K562 (cell line): ENCODE measurements at regions not wholly inside any gene's neighbourhood (a gene's known extent, or its start where the extent isn't known, plus 50 kb on each side); places are given as distances from the start of the nearest gene placed in this dataset.

Experiments used
- BRD4 ChIP-seq: fragments of 200-600 bp; sonication (generic); IDR thresholded peaks from 2 replicates; pipeline ENCODE4 v1.6.1; 2017; ENCODE audit warnings: inconsistent platforms
- CBX5 ChIP-seq: IDR thresholded peaks from 2 replicates; pipeline ENCODE4 v1.6.1; 2014; ENCODE audit warnings: low read depth, borderline replicate concordance
- CTCF ChIP-seq, 3 experiments: IDR thresholded peaks in 2 of 3; conservative IDR thresholded peaks in 1 of 3; 2 replicates each; pipeline ENCODE4 v1.5.1; 2011 to 2012; ENCODE audit warnings: low read length in 3 of 3, mild to moderate bottlenecking in 3 of 3, control low read depth in 2 of 3, improper control_type of control experiment in 1 of 3, inconsistent platforms in 1 of 3, low read depth in 1 of 3, mixed read lengths in 1 of 3, moderate library complexity in 1 of 3; ENCODE audit not compliant: insufficient read depth in 2 of 3
- MAX ChIP-seq: sonication (generic); formaldehyde crosslinking; IDR thresholded peaks from 2 replicates; pipeline ENCODE4 v1.9.0; 2022; ENCODE audit warnings: mild to moderate bottlenecking, missing genetic modification reagents
- POLR2A ChIP-seq: fragments of 450-650 bp; conservative IDR thresholded peaks from 2 replicates; pipeline ENCODE4 v1.6.1; 2016
- ZBTB9 ChIP-seq: fragments of 450-650 bp; formaldehyde crosslinking; IDR thresholded peaks from 2 replicates; pipeline ENCODE4 v1.4.0; 2020; ENCODE audit warnings: mild to moderate bottlenecking, moderate library complexity
- ZNF217 ChIP-seq: sonication (generic); formaldehyde crosslinking; IDR thresholded peaks from 2 replicates; pipeline ENCODE4 v1.8.0; 2022; ENCODE audit warnings: mild to moderate bottlenecking, missing genetic modification reagents
- ZNF511 ChIP-seq: sonication (generic); formaldehyde crosslinking; IDR thresholded peaks from 2 replicates; pipeline ENCODE4 v1.8.0; 2022; ENCODE audit warnings: mild to moderate bottlenecking, missing genetic modification reagents

- no peak for TF ChIP-seq MAX (CRISPR knock-in tag)
- TF ChIP-seq POLR2A = no peak
- TF ChIP-seq CTCF (IDR thresholded peaks at IDR 0.05 in 2 of 3, conservative IDR thresholded peaks at IDR 0.05 in 1 of 3; ENCODE audit: insufficient read depth in 2 of 3, low read depth in 1 of 3, low read length in 3 of 3) = peak in 2 of 3 experiments; percentile 12 to 46; a peak in 3 of 6 replicates
- TF ChIP-seq ZNF217 (CRISPR knock-in tag) = no peak
- no peak for TF ChIP-seq CBX5
- TF ChIP-seq BRD4 = no peak
- TF ChIP-seq ZBTB9 (CRISPR knock-in tag) = no peak
- no peak for TF ChIP-seq ZNF511 (CRISPR knock-in tag)
Measured at GRCh38 chr1:30329802-30330557, 393.4 kb downstream of the MATN1 start.
